NOMO-1 treated with DMSO at 0.1 percent for 48 hours (cell line): ENCODE measurements at regions not wholly inside any gene's neighbourhood (a gene's known extent, or its start where the extent isn't known, plus 50 kb on each side); places are given as distances from the start of the nearest gene placed in this dataset.

ENCODE experiments used
- DNase-seq: peaks from one replicate; lab custom pipeline; 2025; ENCODE audit not compliant: unreplicated experiment; lab: John Stamatoyannopoulos, UW

DNA sequence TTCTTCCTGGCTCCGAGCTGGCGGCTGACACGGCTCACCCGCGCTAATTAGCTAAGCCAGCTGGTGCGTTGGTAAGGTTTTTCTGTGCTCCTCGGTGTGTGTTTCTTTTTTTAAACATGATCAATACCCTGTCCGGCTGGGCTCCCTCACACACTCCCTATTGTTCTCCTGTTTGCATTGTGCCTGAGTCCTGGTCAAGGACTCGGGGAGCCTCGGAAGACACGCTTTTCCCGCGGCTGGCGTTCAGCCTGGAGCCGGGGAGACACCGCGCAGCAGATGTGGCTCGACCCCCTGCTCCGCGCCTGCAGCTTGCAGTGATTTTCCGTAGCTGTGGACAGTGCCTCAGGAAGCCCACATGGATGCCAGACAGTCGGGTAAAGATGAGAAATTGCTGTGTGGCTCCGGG is 454.9 kb upstream of the CADM1 start:
- DNase-seq = no peak

DNA sequence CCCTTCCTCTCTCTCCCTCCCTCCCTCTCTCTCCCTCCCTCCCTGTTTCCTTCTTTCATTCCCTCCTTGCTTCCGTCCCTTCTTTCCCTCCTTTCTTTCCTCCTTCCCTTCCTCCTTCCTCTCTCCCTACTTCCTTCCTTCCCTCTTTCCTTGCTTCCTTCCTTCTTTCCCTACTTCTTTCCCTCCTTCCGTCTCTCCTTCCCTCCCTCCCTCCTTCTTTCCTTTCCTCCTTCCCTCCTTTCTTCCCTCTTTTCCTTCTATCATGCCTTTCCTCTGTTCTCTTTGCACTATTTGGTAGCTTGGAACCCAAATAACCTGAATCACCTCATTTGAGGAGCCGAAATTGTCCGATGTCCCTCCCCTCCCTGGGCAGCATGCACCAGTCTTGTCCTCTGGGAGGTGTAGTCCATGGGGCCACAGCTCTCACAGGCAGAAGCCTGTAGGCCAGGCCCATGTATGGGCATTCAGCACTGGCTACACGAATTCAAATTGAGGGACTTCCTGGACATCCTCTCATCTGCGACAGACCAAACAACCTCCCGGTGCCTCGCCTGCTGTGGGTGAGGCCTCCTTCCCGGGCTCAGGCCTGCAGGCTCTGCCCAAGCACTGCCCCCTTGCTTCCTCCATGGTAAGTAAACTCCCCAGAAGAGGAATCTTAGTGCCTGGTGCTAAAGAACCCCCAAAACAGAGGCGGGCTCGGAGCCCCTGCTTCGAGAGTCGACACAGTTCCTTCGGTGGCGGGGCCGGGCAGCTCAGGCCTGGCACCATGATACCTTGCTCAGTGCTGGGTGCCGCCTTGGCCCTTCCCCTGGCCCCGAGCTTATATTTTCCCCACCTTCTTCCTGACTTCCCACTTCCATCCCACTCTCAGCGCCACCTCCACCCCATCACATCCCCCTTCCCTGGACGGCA is 454.1 kb upstream of the CADM1 start:
- DNase-seq = no peak

GRCh38 chr11:115955803-115956202 is 451.6 kb upstream of the CADM1 start:
- DNase-seq = no peak

GRCh38 chr11:115950660-115951059 is 446.4 kb upstream of the CADM1 start:
- DNase-seq = no peak

DNA sequence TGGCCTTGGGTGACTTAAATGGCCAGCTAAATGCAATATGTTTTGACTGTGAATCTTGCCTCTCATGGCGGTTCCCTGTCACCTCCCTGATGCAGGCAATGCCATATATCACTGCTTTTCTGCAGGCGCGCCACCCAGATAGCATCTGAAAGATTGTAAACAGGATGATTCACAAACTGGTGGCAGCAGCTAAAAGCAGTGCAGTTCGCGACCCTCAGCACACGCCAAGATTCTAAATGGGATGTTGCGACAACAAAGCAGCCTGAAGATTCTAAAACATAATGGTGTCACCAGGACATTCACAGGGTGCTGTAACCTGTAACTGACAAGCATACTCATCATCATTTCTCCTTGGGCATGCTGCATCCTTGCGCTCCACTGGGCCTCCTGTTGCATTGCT is 440.4 kb upstream of the CADM1 start:
- no peak for DNase-seq

GRCh38 chr11:115942011-115942410 is 437.8 kb upstream of the CADM1 start:
- DNase-seq = no peak

GRCh38 chr11:115941481-115941993 is 437.3 kb upstream of the CADM1 start:
- DNase-seq = peak; percentile 96

DNA sequence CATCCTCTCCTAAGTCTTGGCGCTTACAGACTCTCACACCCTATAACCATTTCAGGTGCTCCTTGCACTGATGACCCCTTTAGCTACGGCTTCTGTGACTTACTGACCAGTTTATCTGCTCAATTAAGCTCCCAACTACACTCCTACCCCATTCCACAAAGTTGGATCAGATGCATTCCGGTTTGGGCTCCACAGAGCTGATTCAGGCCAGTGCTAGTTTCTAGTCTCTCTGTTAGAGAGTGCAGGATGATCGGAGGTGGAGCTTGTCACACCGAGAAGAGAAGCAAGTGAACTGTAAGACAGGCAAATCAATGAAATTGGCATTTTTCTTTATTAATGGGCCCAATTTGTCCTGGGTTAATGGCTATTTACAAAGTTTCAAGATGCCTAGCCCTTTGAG is 436.8 kb upstream of the CADM1 start:
- DNase-seq = no peak

GRCh38 chr11:115939731-115940421 is 435.7 kb upstream of the CADM1 start:
- no peak for DNase-seq

DNA sequence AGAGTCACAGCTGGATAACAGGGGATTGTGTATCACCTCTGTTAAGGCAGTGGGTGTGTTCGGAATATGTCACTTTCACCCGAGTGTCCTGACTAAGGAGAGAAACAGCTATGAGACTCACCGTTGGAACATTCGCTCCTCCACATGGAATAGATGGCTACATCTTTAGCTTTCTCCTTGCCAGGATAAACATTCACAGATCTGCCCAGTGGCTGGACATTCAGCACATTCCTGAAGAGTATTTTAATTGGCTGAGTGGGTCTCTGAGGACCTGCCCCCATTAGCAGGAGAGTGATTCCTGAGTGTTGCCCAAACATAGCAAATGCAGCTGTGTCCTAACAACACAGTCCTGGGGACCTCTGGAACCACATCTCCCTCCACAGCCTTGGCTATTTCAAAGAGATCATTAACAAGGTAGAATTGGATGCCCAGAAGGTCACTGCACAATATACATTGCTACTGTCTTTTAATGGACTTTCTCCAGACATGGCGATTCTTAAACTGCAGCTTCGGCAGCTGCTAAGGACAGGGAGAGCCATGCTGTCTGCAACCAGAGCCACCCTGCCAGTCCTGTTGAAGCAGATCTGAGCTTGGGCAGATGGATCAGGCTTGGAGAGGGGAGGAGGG is 435.0 kb upstream of the CADM1 start:
- DNase-seq = no peak

- no peak for DNase-seq
These were observed 429.3 kb upstream of the CADM1 start for GRCh38 chr11:115933564-115933963.

DNA sequence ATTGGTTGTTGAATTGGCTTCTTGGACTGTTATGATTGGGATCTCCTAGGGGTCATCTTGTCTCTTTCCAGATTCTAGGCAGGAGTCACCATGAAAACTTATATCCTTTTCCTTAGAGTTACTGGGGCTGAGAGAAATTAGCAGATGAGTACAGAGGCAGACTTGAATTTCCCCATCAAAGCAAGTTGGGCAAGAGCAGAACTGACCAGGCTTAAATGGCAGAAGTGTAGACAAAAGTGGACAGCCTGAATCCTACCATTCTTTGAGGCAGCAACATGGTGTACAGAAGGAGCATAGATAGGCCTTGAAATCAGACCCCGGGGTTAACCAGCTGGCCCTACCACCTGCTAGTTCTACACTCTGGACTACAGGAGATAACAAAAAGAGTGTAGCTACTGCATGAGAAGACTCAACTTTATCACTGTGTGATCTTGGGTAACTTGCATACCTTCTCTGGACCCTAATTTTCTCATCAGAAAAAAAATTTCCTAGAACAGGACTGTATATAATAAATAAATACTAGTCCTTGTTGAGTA is 427.4 kb upstream of the CADM1 start:
- peak; percentile 68 for DNase-seq

- DNase-seq = peak; percentile 80
These were observed 426.8 kb upstream of the CADM1 start for GRCh38 chr11:115930886-115931547.

DNA sequence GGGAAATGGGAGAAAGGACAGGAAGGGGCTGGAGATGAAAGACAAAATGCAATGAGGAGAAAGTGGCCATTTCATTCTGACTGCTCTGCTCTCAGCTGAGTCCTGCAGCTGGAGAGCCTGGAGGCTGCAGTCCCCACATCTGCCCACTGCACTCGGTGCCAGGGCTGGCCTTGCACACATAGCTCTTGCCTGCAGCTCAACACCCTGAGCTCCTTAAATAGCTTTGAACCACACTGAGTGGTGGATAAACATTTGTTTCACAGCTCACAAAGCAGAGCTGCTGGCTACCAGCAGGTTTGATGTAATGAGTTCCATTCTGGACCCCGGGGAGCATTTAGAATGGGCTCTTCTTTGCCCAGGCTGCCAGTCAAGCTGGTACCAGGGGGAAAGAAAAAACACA is 426.1 kb upstream of the CADM1 start:
- DNase-seq = no peak

DNA sequence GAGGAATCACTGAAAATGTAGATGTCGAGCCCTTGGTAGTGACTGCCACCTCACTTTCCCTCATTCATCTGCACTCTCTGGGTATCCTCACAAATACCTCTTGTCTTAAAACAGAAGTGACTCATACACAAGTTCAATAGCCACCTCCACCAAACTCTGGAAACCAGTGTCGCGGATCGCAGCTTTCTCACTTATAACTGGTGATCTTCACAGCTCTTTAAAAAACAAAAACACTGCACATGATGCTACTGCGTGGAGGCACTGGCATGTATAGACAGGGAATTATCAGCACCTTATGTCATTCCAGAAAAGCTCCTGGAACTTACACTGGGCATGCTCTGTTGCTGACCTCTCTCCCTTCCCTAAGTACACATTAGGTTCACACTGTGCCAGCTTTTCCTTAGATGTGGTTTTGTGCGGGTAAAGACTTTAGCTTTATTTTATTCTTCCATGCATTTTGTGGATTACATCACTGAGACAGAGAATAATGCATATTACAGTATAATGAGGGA is 425.5 kb upstream of the CADM1 start:
- no peak for DNase-seq

DNA sequence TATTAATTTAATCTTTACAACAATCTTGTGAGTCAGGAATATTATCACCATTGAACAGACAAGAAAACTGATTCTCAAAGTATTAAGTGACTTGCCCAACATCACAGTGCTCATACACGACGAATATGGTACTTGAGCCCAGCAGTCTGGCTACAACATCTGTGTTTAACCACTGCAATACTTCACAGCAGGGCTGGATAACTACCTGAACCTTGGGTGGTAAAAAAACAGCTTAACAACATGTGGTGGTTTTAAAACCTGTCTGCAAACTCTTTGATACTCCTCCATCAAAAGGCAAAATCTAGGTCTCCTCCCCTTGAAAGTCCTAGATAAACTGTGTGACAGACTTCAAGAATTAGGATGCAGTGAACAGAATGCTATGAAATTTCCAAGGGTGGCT is 424.6 kb upstream of the CADM1 start:
- DNase-seq = no peak

GRCh38 chr11:115927823-115928329 is 423.7 kb upstream of the CADM1 start:
- no peak for DNase-seq

GRCh38 chr11:115926601-115927000 is 422.4 kb upstream of the CADM1 start:
- no peak for DNase-seq

DNA sequence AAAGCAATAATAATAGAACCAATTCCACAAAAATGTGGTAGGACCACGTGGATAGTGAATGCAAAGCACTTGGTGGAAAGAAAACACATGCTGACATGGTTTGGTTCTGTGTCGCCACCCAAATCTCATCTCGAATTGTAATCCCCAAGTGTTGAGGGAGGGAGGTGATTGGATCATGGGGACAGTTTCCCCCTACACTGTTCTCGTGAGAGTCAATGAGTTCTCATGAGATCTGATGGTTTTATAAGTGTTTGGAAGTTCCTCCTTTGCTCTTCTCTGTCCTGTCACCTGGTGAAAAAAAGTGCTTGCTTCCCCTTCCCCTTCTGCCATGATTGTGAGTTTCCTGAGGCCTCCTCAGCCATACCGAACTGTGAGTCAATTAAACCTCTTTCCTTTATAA is 421.9 kb upstream of the CADM1 start:
- DNase-seq = peak; percentile 66

DNA sequence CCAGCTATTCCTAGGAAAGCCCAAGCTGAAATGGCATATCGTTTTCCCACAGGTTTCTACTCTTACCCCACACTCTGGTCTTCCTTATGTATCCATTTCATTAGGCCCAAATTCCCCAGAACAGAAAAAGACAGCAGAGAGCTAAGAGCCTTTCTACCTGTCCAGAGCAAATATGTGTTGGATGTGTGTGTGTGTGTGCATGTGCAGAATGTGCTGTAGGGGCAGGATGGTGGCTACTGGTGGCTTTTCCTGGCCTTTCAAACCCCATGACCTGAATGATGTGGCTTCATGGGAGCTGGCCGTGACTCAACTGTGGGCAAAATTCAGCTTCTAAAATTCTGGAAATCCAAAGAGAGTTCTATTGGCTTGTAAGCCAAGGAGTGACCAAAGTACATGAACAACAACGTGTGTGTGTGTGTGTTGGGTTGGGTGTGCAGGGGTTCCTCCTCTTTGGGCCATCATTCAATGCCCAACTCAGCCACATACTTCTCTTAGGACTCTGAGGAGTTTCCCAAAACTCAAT is 421.4 kb upstream of the CADM1 start:
- no peak for DNase-seq
